BJ (cell line): ENCODE measurements at regions not wholly inside any gene's neighbourhood (a gene's known extent, or its start where the extent isn't known, plus 50 kb on each side); places are given as distances from the start of the nearest gene placed in this dataset.

Experiments used
- CTCF ChIA-PET: fragments of 350-600 bp; formaldehyde crosslinking; extraction: SDS; loops from one replicate; lab custom pipeline; 2021; ENCODE audit warnings: antibody characterized with exemption, inconsistent platforms; lab: Yijun Ruan, JAX
- POLR2A ChIA-PET: fragments of 300-600 bp; sonication (Branson Sonifier 250); formaldehyde crosslinking; extraction: SDS; loops from one replicate; lab custom pipeline; 2021; ENCODE audit warnings: antibody characterized with exemption; lab: Charles Lee
- DNase-seq: peaks from one replicate; pipeline ENCODE4 v3.0.0-alpha.2; 2011; ENCODE audit warnings: low read depth
- H3K27me3 ChIP-seq: 2 replicates; pipeline ENCODE4 v1.6.0; 2011; ENCODE audit warnings: low read length; ENCODE audit not compliant: control insufficient read depth, insufficient read depth
- H3K36me3 ChIP-seq: 2 replicates; pipeline ENCODE4 v1.5.1; 2011; ENCODE audit warnings: low read length; ENCODE audit not compliant: control insufficient read depth, insufficient read depth
- H3K4me3 ChIP-seq: 2 replicates; pipeline ENCODE4 v1.5.1; 2011; ENCODE audit warnings: low read depth, mild to moderate bottlenecking, control low read depth, low read length
- CTCF ChIP-seq: IDR thresholded peaks from 2 replicates; pipeline ENCODE4 v1.5.1; 2011; ENCODE audit warnings: low read depth, mild to moderate bottlenecking, control low read depth, inconsistent platforms, low read length, moderate library complexity; ENCODE audit not compliant: insufficient read depth

GRCh38 chr10:3355536-3355935 is 183.0 kb upstream of the PITRM1 start:
- TF ChIP-seq CTCF = no peak
- Histone ChIP-seq H3K4me3 (no peak overlapping the region), H3K27me3 (peaks cover 4% of the 10 kb centered on the region), H3K36me3 (no peaks in the 10 kb centered on the region)
- CTCF ChIA-PET = interaction anchor here (1.1 kb wide), 1 partner anchor 9 kb away, joined by 4 read pairs; no protein-coding TSS in a partner anchor
- POLR2A ChIA-PET = no interaction called here
- DNase-seq = no peak

- no peak overlapping the region for H3K4me3 ChIP-seq
- peaks cover 4% of the 10 kb centered on the region for H3K27me3 ChIP-seq
- ChIA-PET POLR2A (no interaction called here), CTCF (no interaction called here)
- no peak for DNase-seq
- TF ChIP-seq CTCF = no peak
- no peaks in the 10 kb centered on the region for H3K36me3 ChIP-seq
These were observed 181.8 kb upstream of the PITRM1 start for GRCh38 chr10:3354174-3354900.

- Histone ChIP-seq H3K4me3 (no peak overlapping the region), H3K36me3 (no peaks in the 10 kb centered on the region), H3K27me3 (peaks cover 4% of the 10 kb centered on the region)
- CTCF ChIA-PET = interaction anchor here (1.4 kb wide), 1 partner anchor 16 kb away, joined by 3 read pairs; no protein-coding TSS in a partner anchor
- POLR2A ChIA-PET = no interaction called here
- DNase-seq = no peak
- TF ChIP-seq CTCF = no peak
These were observed 180.7 kb upstream of the PITRM1 start for GRCh38 chr10:3353235-3353634.

- peaks cover 5% of the 10 kb centered on the region for H3K27me3 ChIP-seq
- no peak for TF ChIP-seq CTCF
- H3K4me3 ChIP-seq = no peak overlapping the region
- ChIA-PET POLR2A (no interaction called here), CTCF (no interaction called here)
- no peaks in the 10 kb centered on the region for H3K36me3 ChIP-seq
- DNase-seq = no peak
These were observed 178.2 kb upstream of the PITRM1 start for GRCh38 chr10:3350617-3351258.

- Histone ChIP-seq H3K36me3 (no peaks in the 10 kb centered on the region), H3K4me3 (no peak overlapping the region), H3K27me3 (peaks cover 7% of the 10 kb centered on the region)
- no peak for TF ChIP-seq CTCF
- DNase-seq = no peak
- ChIA-PET CTCF (no interaction called here), POLR2A (no interaction called here)
These were observed 177.6 kb upstream of the PITRM1 start for GRCh38 chr10:3350205-3350604.
